B cell (primary cell): ENCODE measurements at regions not wholly inside any gene's neighbourhood (a gene's known extent, or its start where the extent isn't known, plus 50 kb on each side); places are given as distances from the start of the nearest gene placed in this dataset.

Source experiments
- ATAC-seq: fragments of 200-7000 bp; cut with Tn5 transposase; one replicate; pipeline ENCODE4 v1.10.0; 2021; ENCODE audit warnings: low read depth, mild to moderate bottlenecking, moderate number of reproducible peaks, moderate library complexity
- CTCF ChIA-PET: fragments of 350-600 bp; sonication (Branson Sonifier 250); formaldehyde crosslinking; loops from one replicate; lab custom pipeline; 2021; ENCODE audit warnings: antibody characterized with exemption, inconsistent platforms; lab: Charles Lee
- POLR2A ChIA-PET: fragments of 350-600 bp; sonication (Branson Sonifier 250); formaldehyde crosslinking; loops from one replicate; lab custom pipeline; 2021; ENCODE audit warnings: antibody characterized with exemption; lab: Charles Lee
- DNase-seq: peaks from one replicate; pipeline ENCODE4 v3.0.0; 2013
- H2AFZ ChIP-seq: 2 replicates; pipeline ENCODE4 v1.6.1; 2012; ENCODE audit warnings: mild to moderate bottlenecking, low read depth, low read length; ENCODE audit not compliant: insufficient read depth, poor library complexity, severe bottlenecking
- H3K27ac ChIP-seq, 2 donors: 1 replicate in 1 of 2; 2 replicates in 1 of 2; pipeline ENCODE4 v1.5.1; 2012 to 2013; ENCODE audit warnings: low read length in 2 of 2, mild to moderate bottlenecking in 2 of 2, moderate library complexity in 1 of 2
- H3K27me3 ChIP-seq, 4 experiments: fragments of 200-600 bp in 1 of 4; sonication (generic) in 1 of 4; replicated peaks in 1 of 4; 1 replicate in 2 of 4; 2 replicates in 2 of 4; pipeline versions ENCODE4 v1.6.1 to v1.7.0; 2013 to 2016; ENCODE audit warnings: low read length in 3 of 4, mild to moderate bottlenecking in 2 of 4, mixed read lengths in 1 of 4, moderate library complexity in 1 of 4; ENCODE audit not compliant: insufficient read depth in 4 of 4, control insufficient read depth in 3 of 4; ENCODE audit errors: control extremely low read depth in 1 of 4
- H3K36me3 ChIP-seq, 2 experiments: replicated peaks in 1 of 2; 1 replicate in 1 of 2; 2 replicates in 1 of 2; pipeline versions ENCODE4 v1.6.1 to v1.7.1; 2013; ENCODE audit warnings: low read length in 1 of 2; ENCODE audit not compliant: insufficient read depth in 2 of 2, control insufficient read depth in 1 of 2; ENCODE audit errors: control extremely low read depth in 1 of 2, extremely low read depth in 1 of 2
- H3K4me1 ChIP-seq, 2 donors: fragments of 200-600 bp in 1 of 2; sonication (generic) in 1 of 2; 1 replicate in 1 of 2; 2 replicates in 1 of 2; pipeline versions ENCODE4 v1.5.1 to v1.6.1; 2013 to 2017; ENCODE audit warnings: low read length in 2 of 2; ENCODE audit not compliant: control insufficient read depth in 2 of 2, insufficient read depth in 2 of 2
- H3K4me2 ChIP-seq: replicated peaks from 2 replicates; pipeline ENCODE3; 2012; ENCODE audit warnings: mild to moderate bottlenecking, low read depth, low read length; ENCODE audit not compliant: poor library complexity, severe bottlenecking
- H3K4me3 ChIP-seq, 5 experiments: fragments of 200-600 bp in 1 of 5; sonication (generic) in 1 of 5; 1 replicate in 3 of 5; 2 replicates in 2 of 5; pipeline versions ENCODE4 v1.5.1 to v1.7.0; 2011 to 2016; ENCODE audit warnings: low read length in 4 of 5, mild to moderate bottlenecking in 4 of 5, low read depth in 2 of 5, control low read depth in 1 of 5, moderate library complexity in 1 of 5; ENCODE audit not compliant: insufficient read depth in 1 of 5; ENCODE audit errors: control extremely low read depth in 1 of 5, extremely low read depth in 1 of 5
- H3K79me2 ChIP-seq: fragments of 200-600 bp; sonication (generic); one replicate; pipeline ENCODE4 v1.6.0; 2016; ENCODE audit warnings: low read length; ENCODE audit not compliant: control insufficient read depth, insufficient read depth
- H3K9ac ChIP-seq: fragments of 200-600 bp; sonication (generic); 2 replicates; pipeline ENCODE4 v1.6.1; 2017; ENCODE audit warnings: mild to moderate bottlenecking, low read length, moderate library complexity
- H3K9me3 ChIP-seq, 3 donors: one replicate each; pipeline versions ENCODE4 v1.6.1 to v1.7.1; 2013; ENCODE audit warnings: low read length in 2 of 3; ENCODE audit not compliant: control insufficient read depth in 2 of 3, insufficient read depth in 1 of 3; ENCODE audit errors: control extremely low read depth in 1 of 3
- H4K20me1 ChIP-seq: 2 replicates; pipeline ENCODE4 v1.6.0; 2012; ENCODE audit warnings: mild to moderate bottlenecking, low read length; ENCODE audit not compliant: insufficient read depth, control insufficient read depth, poor library complexity, severe bottlenecking
- H3K27ac Mint-ChIP-seq: one replicate; pipeline ENCODE4 v1.8.0; 2021; ENCODE audit warnings: mixed read lengths
- H3K27me3 Mint-ChIP-seq: one replicate; pipeline ENCODE4 v1.8.0; 2021; ENCODE audit warnings: mixed read lengths
- H3K4me1 Mint-ChIP-seq: one replicate; pipeline ENCODE4 v1.8.0; 2021; ENCODE audit warnings: mixed read lengths
- H3K4me3 Mint-ChIP-seq: one replicate; pipeline ENCODE4 v1.8.0; 2021; ENCODE audit warnings: mixed read lengths
- H3K9me3 Mint-ChIP-seq: one replicate; pipeline ENCODE4 v1.8.0; 2022; ENCODE audit warnings: mixed read lengths; ENCODE audit not compliant: insufficient read depth
- CTCF ChIP-seq: fragments of 200-600 bp; IDR thresholded peaks from one replicate; pipeline ENCODE4 v1.8.0; 2022; ENCODE audit warnings: antibody characterized with exemption, mild to moderate bottlenecking
- EZH2 ChIP-seq: IDR thresholded peaks from 2 replicates; pipeline ENCODE4 v1.6.1; 2012; ENCODE audit warnings: borderline replicate concordance, low read depth, mild to moderate bottlenecking, moderate library complexity, low read length; ENCODE audit not compliant: insufficient read depth, poor library complexity, severe bottlenecking
- WGBS: methylation state at CpG from one replicate; pipeline ENCODE4 v1.1.5; 2013; ENCODE audit warnings: missing lambda C conversion rate; ENCODE audit not compliant: insufficient coverage; 5-methylcytosine and 5-hydroxymethylcytosine counted together
- intact Hi-C: fragments of 100-400 bp; cut with micrococcal nuclease; formaldehyde crosslinking; loops from one replicate; pipeline ENCODE4 v1.10.0; 2022

GRCh38 chr4:62344915-62345314 is 1144.8 kb downstream of the ADGRL3 start:
- Mint-ChIP-seq H3K4me1 (no peaks in the 10 kb centered on the region), H3K4me3 (no peak overlapping the region), H3K9me3 (peaks cover 4% of the 10 kb centered on the region), H3K27me3 (no peaks in the 10 kb centered on the region), H3K27ac (no peak overlapping the region)
- intact Hi-C loops = no loop called here
- no peaks in the 10 kb centered on the region for H3K4me1 ChIP-seq
- no peak overlapping the region for H3K9ac ChIP-seq
- WGBS = 95% methylated on average over 2 of the region's 4 CpGs
- H3K4me3 ChIP-seq = no peak overlapping the region
- no peaks in the 10 kb centered on the region for H3K79me2 ChIP-seq
- H2AFZ ChIP-seq = no peak overlapping the region
- H3K27me3 ChIP-seq = no peaks in the 10 kb centered on the region
- H3K9me3 ChIP-seq = peaks cover 0 to 5% (median 0%) of the 10 kb centered on the region in 3 donors
- no peak for DNase-seq
- no peaks in the 10 kb centered on the region for H4K20me1 ChIP-seq
- no peak for TF ChIP-seq EZH2
- no peak for TF ChIP-seq CTCF
- no peak for ATAC-seq
- no peak overlapping the region for H3K27ac ChIP-seq
- ChIA-PET POLR2A (no interaction called here), CTCF (no interaction called here)
- no peaks in the 10 kb centered on the region for H3K36me3 ChIP-seq
- no peak overlapping the region for H3K4me2 ChIP-seq

GRCh38 chr4:62344474-62344873 is 1144.3 kb downstream of the ADGRL3 start:
- 89% methylated on average over 3 of the region's 4 CpGs for WGBS
- H3K4me3 Mint-ChIP-seq = no peak overlapping the region
- H3K4me1 Mint-ChIP-seq = no peaks in the 10 kb centered on the region
- H3K27me3 Mint-ChIP-seq = no peaks in the 10 kb centered on the region
- no peak overlapping the region for H3K4me3 ChIP-seq
- intact Hi-C loops = no loop called here
- H3K27me3 ChIP-seq = no peaks in the 10 kb centered on the region
- H3K4me2 ChIP-seq = no peak overlapping the region
- POLR2A ChIA-PET = no interaction called here
- H3K27ac ChIP-seq = no peak overlapping the region
- no peaks in the 10 kb centered on the region for H3K79me2 ChIP-seq
- no peaks in the 10 kb centered on the region for H3K4me1 ChIP-seq
- peaks cover 4% of the 10 kb centered on the region for H3K9me3 Mint-ChIP-seq
- CTCF ChIA-PET = no interaction called here
- DNase-seq = no peak
- no peak overlapping the region for H3K9ac ChIP-seq
- ATAC-seq = no peak
- TF ChIP-seq EZH2 = no peak
- no peak for TF ChIP-seq CTCF
- H4K20me1 ChIP-seq = no peaks in the 10 kb centered on the region
- no peaks in the 10 kb centered on the region for H3K36me3 ChIP-seq
- peaks cover 0 to 5% (median 0%) of the 10 kb centered on the region in 3 donors for H3K9me3 ChIP-seq
- H2AFZ ChIP-seq = no peak overlapping the region
- no peak overlapping the region for H3K27ac Mint-ChIP-seq
